GM12878 (cell line): ENCODE measurements at regions not wholly inside any gene's neighbourhood (a gene's known extent, or its start where the extent isn't known, plus 50 kb on each side); places are given as distances from the start of the nearest gene placed in this dataset.

Experiments used
- ATAC-seq: fragments of 200-7000 bp; cut with Tn5 transposase; 3 replicates; pipeline ENCODE4 v1.9.1; 2020; ENCODE audit warnings: mild to moderate bottlenecking, moderate library complexity
- BruUV-seq: library from RNA; stranded (reverse); fragments of 400-500 nt; replicated peaks from 2 replicates; lab custom pipeline; 2021; lab: Mats Ljungman, UMichigan
- CTCF ChIA-PET: fragments of 300-600 bp; sonication (Branson Sonifier 250); formaldehyde crosslinking; extraction: SDS; loops from one replicate; lab custom pipeline; 2021; ENCODE audit warnings: inconsistent platforms; lab: Yijun Ruan, JAX
- POLR2A ChIA-PET: fragments of 350-600 bp; formaldehyde crosslinking; extraction: SDS; loops from one replicate; lab custom pipeline; 2021; ENCODE audit warnings: inconsistent platforms; lab: Charles Lee
- RAD21 ChIA-PET: fragments of 300-600 bp; sonication (Branson Sonifier 250); formaldehyde crosslinking; loops from one replicate; lab custom pipeline; 2023; ENCODE audit warnings: antibody characterized with exemption; ENCODE audit not compliant: unreplicated experiment; lab: Charles Lee
- SMC1A ChIA-PET: fragments of 300-600 bp; sonication (Branson Sonifier 250); formaldehyde crosslinking; loops from one replicate; lab custom pipeline; 2023; ENCODE audit not compliant: unreplicated experiment, uncharacterized antibody; lab: Charles Lee
- DNase-seq: peaks from one replicate; pipeline ENCODE4 v3.0.0-alpha.2; 2011; ENCODE audit warnings: low read depth, low spot score
- FAIRE-seq: peaks from 3 replicates; lab custom pipeline; 2011; peaks lifted over from hg19 to GRCh38; lab: Jason Lieb, UNC
- H2AFZ ChIP-seq: 2 replicates; pipeline ENCODE4 v1.6.0; 2011; ENCODE audit warnings: low read depth, low read length, control low read depth; ENCODE audit not compliant: control insufficient read depth
- H3K27ac ChIP-seq: 2 replicates; pipeline ENCODE4 v1.5.1; 2011; ENCODE audit warnings: control low read depth; ENCODE audit not compliant: control insufficient read depth, insufficient read depth
- H3K27me3 ChIP-seq, 2 experiments: replicated peaks in 1 of 2; 2 replicates each; pipeline versions ENCODE4 v1.6.0 to v1.6.1; 2011; ENCODE audit warnings: low read length in 1 of 2; ENCODE audit not compliant: control insufficient read depth in 2 of 2, insufficient read depth in 2 of 2
- H3K36me3 ChIP-seq, 2 experiments: 2 replicates each; pipeline ENCODE4 v1.5.1; 2011; ENCODE audit warnings: low read length in 1 of 2; ENCODE audit not compliant: control insufficient read depth in 2 of 2, insufficient read depth in 2 of 2
- H3K4me1 ChIP-seq: 2 replicates; pipeline ENCODE4 v1.6.1; 2011; ENCODE audit warnings: mild to moderate bottlenecking, low read length, moderate library complexity, mixed read lengths; ENCODE audit not compliant: control insufficient read depth, insufficient read depth
- H3K4me2 ChIP-seq: 2 replicates; pipeline ENCODE4 v1.6.0; 2011; ENCODE audit warnings: control low read depth; ENCODE audit not compliant: control insufficient read depth, insufficient read depth
- H3K4me3 ChIP-seq: fragments of 200-600 bp; sonication (generic); 2 replicates; pipeline ENCODE4 v1.5.1; 2016
- H3K79me2 ChIP-seq: 2 replicates; pipeline ENCODE4 v1.6.0; 2011; ENCODE audit warnings: low read length; ENCODE audit not compliant: control insufficient read depth, insufficient read depth
- H3K9ac ChIP-seq: 2 replicates; pipeline ENCODE4 v1.8.0; 2011; ENCODE audit warnings: low read length, control low read depth, mixed read lengths; ENCODE audit not compliant: control insufficient read depth, insufficient read depth
- H3K9me3 ChIP-seq: replicated peaks from 3 replicates; pipeline ENCODE4 v1.5.1; 2011; ENCODE audit warnings: mild to moderate bottlenecking, low read length; ENCODE audit not compliant: control insufficient read depth, insufficient read depth
- H4K20me1 ChIP-seq: 2 replicates; pipeline ENCODE4 v1.6.0; 2011; ENCODE audit not compliant: control insufficient read depth, insufficient read depth
- E4F1 ChIP-seq: fragments of 450-650 bp; IDR thresholded peaks from 2 replicates; pipeline ENCODE4 v1.6.1; 2018; ENCODE audit warnings: borderline replicate concordance, mild to moderate bottlenecking; ENCODE audit not compliant: partially characterized antibody
- KAT2A ChIP-seq: conservative IDR thresholded peaks from 2 replicates; pipeline ENCODE4 v1.6.1; 2011; ENCODE audit warnings: low read depth, low read length; ENCODE audit not compliant: control insufficient read depth
- NR2F1 ChIP-seq: fragments of 450-650 bp; conservative IDR thresholded peaks from 2 replicates; pipeline ENCODE4 v1.6.1; 2017; ENCODE audit warnings: mild to moderate bottlenecking
- PAX8 ChIP-seq: fragments of 450-650 bp; IDR thresholded peaks from 2 replicates; pipeline ENCODE4 v1.6.1; 2017; ENCODE audit warnings: mild to moderate bottlenecking, moderate library complexity
- TCF7 ChIP-seq: IDR thresholded peaks from 2 replicates; pipeline ENCODE4 v1.6.1; 2014; ENCODE audit warnings: antibody characterized with exemption, borderline replicate concordance
- YBX1 ChIP-seq: fragments of 450-650 bp; IDR thresholded peaks from 2 replicates; pipeline ENCODE4 v1.6.1; 2016; ENCODE audit warnings: antibody characterized with exemption
- ZNF207 ChIP-seq: fragments of 450-650 bp; IDR thresholded peaks from 2 replicates; pipeline ENCODE4 v1.6.1; 2014; ENCODE audit warnings: antibody characterized with exemption, mild to moderate bottlenecking, borderline replicate concordance
- WGBS: methylation state at CpG from one replicate; pipeline ENCODE4 v1.1.6; 2016; ENCODE audit warnings: low lambda C conversion rate; ENCODE audit not compliant: insufficient replicate concordance, insufficient coverage; ENCODE audit errors: missing lambda C conversion rate; 5-methylcytosine and 5-hydroxymethylcytosine counted together
- in situ Hi-C: fragments of 300-500 bp; cut with MboI; formaldehyde crosslinking; loops from 9 replicates; pipeline ENCODE4 v1.14.3; 2018; ENCODE audit warnings: mixed read lengths
- intact Hi-C: fragments of 100-400 bp; cut with micrococcal nuclease; formaldehyde crosslinking; loops from one replicate; pipeline ENCODE4 v1.14.2; 2022; ENCODE audit not compliant: unreplicated experiment

- TF ChIP-seq E4F1, result no peak
- no peak for TF ChIP-seq KAT2A
These were observed 95.7 kb upstream of the SMIM23 start (continued) for GRCh38 chr5:171689853-171690417.

GRCh38 chr5:171692107-171692506, 93.5 kb upstream of the SMIM23 start:
- CTCF ChIA-PET, result interaction anchor here (0.6 kb wide), 1 partner anchor 41 kb away, joined by 4 read pairs; no protein-coding TSS in a partner anchor
- BruUV-seq, result no TSS peak
- intact Hi-C loops, result no loop called here

More at GRCh38 chr5:171692107-171692506, 93.5 kb upstream of the SMIM23 start:
- in situ Hi-C loops, result no loop called here
- Histone ChIP-seq H2AFZ (no peak overlapping the region), H3K27me3 (no peaks in the 10 kb centered on the region; a peak in 1 of 4 replicates), H3K9me3 (no peaks in the 10 kb centered on the region), H3K4me2 (no peak overlapping the region), H3K27ac (no peak overlapping the region), H3K9ac (no peak overlapping the region), H3K36me3 (no peaks in the 10 kb centered on the region), H3K79me2 (no peaks in the 10 kb centered on the region), H4K20me1 (no peaks in the 10 kb centered on the region), H3K4me3 (no peak overlapping the region), H3K4me1 (no peaks in the 10 kb centered on the region)
- RAD21 ChIA-PET, result no interaction called here
- WGBS, result 27% methylated on average over 3 of the region's 3 CpGs
- DNase-seq (no peak), ATAC-seq (no peak), FAIRE-seq (no peak)
- POLR2A ChIA-PET, result no interaction called here
- SMC1A ChIA-PET, result no interaction called here
- TF ChIP-seq NR2F1 (no peak), YBX1 (no peak), PAX8 (no peak), TCF7 (no peak), ZNF207 (no peak)
